AML-193 (cell line): ENCODE measurements at regions not wholly inside any gene's neighbourhood (a gene's known extent, or its start where the extent isn't known, plus 50 kb on each side); places are given as distances from the start of the nearest gene placed in this dataset.
A peak's percentile ranks its signal among the peaks of the same experiment; 100 is the strongest.

ENCODE experiments used
- DNase-seq, 2 experiments: peaks; one replicate each; lab custom pipeline; 2025; lab: John Stamatoyannopoulos, UW

GRCh38 chr10:10642751-10643150 lies 374.9 kb upstream of the CELF2 start:
- no peak for DNase-seq

DNA sequence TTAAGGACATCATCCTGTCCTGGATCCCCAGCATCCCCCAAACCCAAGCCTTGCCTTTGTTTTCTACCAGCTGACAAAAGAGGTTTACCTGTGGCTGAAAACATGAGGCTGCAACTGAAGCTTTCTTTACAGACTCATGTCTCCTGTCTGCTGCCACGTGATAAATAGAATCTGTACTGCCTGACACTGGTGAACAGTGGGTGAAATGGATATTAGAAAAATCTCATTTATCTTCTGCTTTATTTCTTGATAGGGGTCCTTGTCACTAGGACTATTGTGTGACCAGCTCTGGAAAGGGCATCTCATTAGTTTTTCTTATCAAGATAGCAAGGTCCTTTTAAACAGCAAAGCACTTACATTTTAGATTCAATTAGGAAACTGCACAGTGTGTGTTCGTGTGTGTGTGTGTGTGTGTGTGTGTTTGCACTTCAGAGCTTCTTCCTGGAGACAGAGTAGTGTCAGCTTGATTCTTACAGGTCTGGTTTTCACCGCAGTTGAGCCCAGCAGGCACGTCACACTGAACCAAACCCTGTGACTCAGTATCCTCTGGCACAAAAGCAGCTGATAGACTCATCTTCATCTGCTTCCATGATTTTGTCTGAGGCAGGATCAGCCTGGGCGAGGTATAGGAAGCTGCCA lies 373.5 kb upstream of the CELF2 start:
- no peak for DNase-seq

DNA sequence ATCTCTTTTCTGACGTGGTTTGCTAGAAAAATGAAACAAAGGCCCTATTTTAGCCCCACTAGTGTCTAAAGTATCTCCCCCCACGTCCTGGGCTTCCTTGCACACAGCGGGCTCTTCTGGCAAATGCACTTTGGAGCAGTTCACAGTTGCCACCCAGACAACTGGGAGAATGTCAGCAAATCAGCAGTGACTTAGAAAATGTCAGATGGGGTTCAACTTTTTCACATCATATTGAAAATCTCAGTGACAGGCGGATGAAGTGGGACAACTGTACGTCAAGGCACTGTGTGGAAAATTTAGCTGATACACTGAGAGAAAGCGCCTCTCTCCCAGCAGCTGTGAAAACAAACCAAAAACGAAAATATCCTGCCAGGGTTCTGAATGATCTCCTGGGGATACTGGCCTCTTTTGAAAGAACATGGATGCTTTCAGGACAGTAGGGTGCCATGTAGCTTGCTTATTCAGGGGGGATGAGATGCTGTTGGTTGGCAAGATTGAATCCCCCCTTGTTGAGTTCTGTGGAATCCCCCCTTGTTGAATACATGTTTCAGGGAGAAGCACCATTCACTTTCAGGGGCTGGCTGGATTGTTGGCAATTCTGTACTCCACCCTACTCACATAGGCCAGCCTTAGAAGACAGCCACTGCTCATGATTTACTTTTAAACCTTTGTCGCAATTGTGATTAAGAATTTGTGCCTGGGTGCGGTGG lies 372.8 kb upstream of the CELF2 start:
- DNase-seq: no peak

DNA sequence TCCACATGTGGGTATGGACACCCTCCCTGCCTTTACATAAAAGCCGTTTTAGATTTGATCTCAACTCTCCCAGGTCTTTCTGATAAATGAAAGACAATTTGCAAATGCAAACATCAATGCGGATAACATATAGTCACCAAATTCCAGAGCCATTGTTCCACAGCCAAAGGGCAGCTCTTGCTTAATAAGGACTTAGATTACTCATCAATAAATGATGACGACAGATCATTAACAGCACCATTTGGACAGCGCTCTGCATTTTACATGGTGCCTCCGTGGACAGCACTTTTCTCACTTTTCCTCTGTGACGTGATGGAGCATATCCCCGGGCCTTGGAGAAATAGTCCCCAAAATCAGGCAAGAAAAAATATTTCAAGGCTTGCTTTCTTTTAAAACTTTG lies 370.3 kb upstream of the CELF2 start:
- DNase-seq: no peak

- DNase-seq: no peak
Measured at GRCh38 chr10:10657139-10657760, 360.4 kb upstream of the CELF2 start.

- DNase-seq: peak; percentile 8 to 15
Measured at GRCh38 chr10:10658172-10658785, 359.4 kb upstream of the CELF2 start.

DNA sequence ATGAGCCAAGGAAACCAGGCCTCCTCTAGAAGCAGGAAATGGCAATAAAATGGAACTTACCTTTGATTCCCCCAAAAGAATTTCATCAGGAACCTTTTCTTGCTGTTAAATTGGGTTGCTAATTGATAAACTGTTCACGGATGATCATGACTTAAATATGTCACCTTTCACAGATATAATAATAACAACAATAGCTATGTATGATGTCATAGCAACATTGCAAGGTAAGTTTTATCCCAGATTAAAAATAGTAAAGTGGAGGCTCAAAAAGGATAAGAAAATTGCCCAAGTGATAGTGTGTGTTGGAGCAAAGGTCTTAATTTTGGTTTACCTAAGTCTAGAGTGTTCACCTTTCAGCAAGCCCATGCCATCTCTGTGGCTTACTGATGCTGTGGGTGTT lies 357.6 kb upstream of the CELF2 start:
- no peak for DNase-seq

- no peak for DNase-seq
Measured at GRCh38 chr10:10661176-10661575, 356.5 kb upstream of the CELF2 start.

GRCh38 chr10:10662716-10663408 lies 354.8 kb upstream of the CELF2 start:
- no peak for DNase-seq

- no peak for DNase-seq
Measured at GRCh38 chr10:10663622-10664021, 354.1 kb upstream of the CELF2 start.

- no peak for DNase-seq
Measured at GRCh38 chr10:10665750-10666149, 351.9 kb upstream of the CELF2 start.

GRCh38 chr10:10667466-10667865 lies 350.2 kb upstream of the CELF2 start:
- no peak for DNase-seq

GRCh38 chr10:10676972-10677371 lies 340.7 kb upstream of the CELF2 start:
- no peak for DNase-seq

GRCh38 chr10:10677479-10677878 lies 340.2 kb upstream of the CELF2 start:
- peak; percentile 28 to 40 for DNase-seq

GRCh38 chr10:10680496-10680895 lies 337.2 kb upstream of the CELF2 start:
- DNase-seq: no peak

GRCh38 chr10:10684972-10685371 lies 332.7 kb upstream of the CELF2 start:
- no peak for DNase-seq

DNA sequence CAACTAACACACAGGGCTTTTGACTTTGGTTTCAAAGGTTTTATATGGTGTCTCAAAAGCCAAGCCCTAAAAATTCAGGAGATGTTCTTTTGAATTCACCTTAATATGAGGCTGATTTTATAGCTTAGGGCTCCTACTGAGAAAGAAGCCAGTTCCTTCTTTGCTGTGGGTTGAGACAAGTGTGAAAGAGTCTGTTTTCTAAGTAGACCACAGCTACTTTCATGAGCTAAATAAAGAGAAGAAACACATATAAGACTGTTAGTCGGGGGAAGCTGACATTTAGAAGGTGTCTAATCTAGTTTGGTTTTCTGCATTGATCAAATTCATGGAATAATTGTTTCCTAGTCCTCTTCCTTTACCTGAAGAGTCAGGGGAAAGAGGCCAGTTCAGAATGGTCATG lies 332.1 kb upstream of the CELF2 start:
- no peak for DNase-seq

- no peak for DNase-seq
Measured at GRCh38 chr10:10687751-10688150, 329.9 kb upstream of the CELF2 start.

DNA sequence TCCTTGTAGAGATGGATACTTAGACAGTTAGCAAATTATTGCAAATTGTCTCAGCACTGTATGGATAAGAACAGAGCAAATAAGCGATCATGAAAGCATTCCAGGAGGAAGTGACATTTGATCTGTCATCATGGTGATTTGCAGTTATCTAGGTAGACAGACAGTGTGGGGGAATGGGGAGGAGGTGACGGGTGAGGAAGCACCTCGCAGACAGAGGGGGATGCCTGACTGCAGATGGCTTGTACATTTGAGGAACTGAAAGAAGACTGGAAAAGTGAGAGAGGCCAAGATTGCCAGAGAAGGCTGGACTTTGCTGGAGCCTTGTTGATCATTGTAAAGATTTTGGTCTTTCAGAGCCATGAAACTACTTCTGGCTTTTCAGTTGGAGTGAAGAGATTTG lies 318.2 kb upstream of the CELF2 start:
- DNase-seq: no peak

- no peak for DNase-seq
Measured at GRCh38 chr10:10701084-10701611, 316.5 kb upstream of the CELF2 start.

- no peak for DNase-seq
Measured at GRCh38 chr10:10702211-10702610, 315.5 kb upstream of the CELF2 start.

GRCh38 chr10:10703382-10703781 lies 314.3 kb upstream of the CELF2 start:
- no peak for DNase-seq
